IMR-90 (cell line): ENCODE measurements at regions not wholly inside any gene's neighbourhood (a gene's known extent, or its start where the extent isn't known, plus 50 kb on each side); places are given as distances from the start of the nearest gene placed in this dataset.

Source experiments
- ATAC-seq: fragments of 200-7000 bp; cut with Tn5 transposase; 2 replicates; pipeline ENCODE4 v1.9.1; 2020; ENCODE audit warnings: low read depth, mild to moderate bottlenecking, moderate library complexity
- BruUV-seq: library from RNA; stranded (reverse); fragments of 400-500 nt; replicated peaks from 2 replicates; lab custom pipeline; 2021; lab: Mats Ljungman, UMichigan
- CTCF ChIA-PET: fragments of 300-600 bp; formaldehyde crosslinking; extraction: SDS; loops from one replicate; lab custom pipeline; 2021; ENCODE audit warnings: antibody characterized with exemption; lab: Yijun Ruan, JAX
- POLR2A ChIA-PET: fragments of 300-600 bp; sonication (Branson Sonifier 250); formaldehyde crosslinking; loops from one replicate; lab custom pipeline; 2022; ENCODE audit warnings: antibody characterized with exemption; ENCODE audit not compliant: unreplicated experiment; lab: Charles Lee
- DNase-seq: peaks from one replicate; pipeline ENCODE4 v3.0.0; 2013
- H2AFZ ChIP-seq: replicated peaks from 2 replicates; pipeline ENCODE3; 2013; ENCODE audit warnings: low read length, mild to moderate bottlenecking; ENCODE audit not compliant: poor library complexity
- H2AK5ac ChIP-seq: 2 replicates; pipeline ENCODE4 v1.6.1; 2013; ENCODE audit warnings: low read depth, low read length, inconsistent platforms
- H2AK9ac ChIP-seq: replicated peaks from 2 replicates; pipeline ENCODE3; 2013; ENCODE audit warnings: mild to moderate bottlenecking, low read depth, low read length, moderate library complexity; ENCODE audit not compliant: poor library complexity
- H2BK120ac ChIP-seq: 2 replicates; pipeline ENCODE4 v1.6.1; 2013; ENCODE audit warnings: low read depth, low read length, inconsistent platforms
- H2BK15ac ChIP-seq: 3 replicates; pipeline ENCODE4 v1.6.1; 2013; ENCODE audit warnings: low read depth, low read length, inconsistent platforms
- H2BK20ac ChIP-seq: 2 replicates; pipeline ENCODE4 v1.6.1; 2013; ENCODE audit warnings: low read depth, mild to moderate bottlenecking, inconsistent platforms, low read length, moderate library complexity
- H2BK5ac ChIP-seq: 2 replicates; pipeline ENCODE4 v1.6.1; 2013; ENCODE audit warnings: mild to moderate bottlenecking, low read depth, low read length, inconsistent platforms; ENCODE audit not compliant: poor library complexity, severe bottlenecking
- H3K14ac ChIP-seq: replicated peaks from 2 replicates; pipeline ENCODE4 v1.6.1; 2013; ENCODE audit warnings: low read depth, low read length, inconsistent platforms
- H3K18ac ChIP-seq: 2 replicates; pipeline ENCODE4 v1.6.1; 2013; ENCODE audit warnings: low read depth, low read length, control low read depth
- H3K23ac ChIP-seq: 2 replicates; pipeline ENCODE4 v1.6.1; 2013; ENCODE audit warnings: low read depth, low read length, inconsistent platforms
- H3K27ac ChIP-seq: 2 replicates; pipeline ENCODE4 v1.5.1; 2013; ENCODE audit warnings: mild to moderate bottlenecking, control low read depth, low read length; ENCODE audit not compliant: insufficient read depth
- H3K27me3 ChIP-seq: 2 replicates; pipeline ENCODE4 v1.6.1; 2013; ENCODE audit warnings: low read length; ENCODE audit not compliant: control insufficient read depth, insufficient read depth
- H3K36me3 ChIP-seq: 2 replicates; pipeline ENCODE4 v1.6.1; 2013; ENCODE audit warnings: low read length, mixed read lengths; ENCODE audit not compliant: control insufficient read depth, insufficient read depth
- H3K4ac ChIP-seq: 2 replicates; pipeline ENCODE4 v1.6.1; 2013; ENCODE audit warnings: low read depth, low read length, inconsistent platforms
- H3K4me1 ChIP-seq: 2 replicates; pipeline ENCODE4 v1.6.1; 2013; ENCODE audit warnings: low read length, mixed read lengths; ENCODE audit not compliant: control insufficient read depth, insufficient read depth
- H3K4me2 ChIP-seq: 2 replicates; pipeline ENCODE4 v1.6.1; 2013; ENCODE audit warnings: low read depth, mild to moderate bottlenecking, control low read depth, low read length, moderate library complexity
- H3K4me3 ChIP-seq: 2 replicates; pipeline ENCODE4 v1.5.1; 2013; ENCODE audit warnings: low read depth, mild to moderate bottlenecking, control low read depth, low read length, moderate library complexity; ENCODE audit not compliant: insufficient read depth
- H3K56ac ChIP-seq: 2 replicates; pipeline ENCODE4 v1.6.1; 2013; ENCODE audit warnings: low read length, inconsistent platforms; ENCODE audit not compliant: insufficient read depth; ENCODE audit errors: extremely low read depth
- H3K79me1 ChIP-seq, 2 experiments: 2 replicates each; pipeline ENCODE4 v1.6.1; 2013; ENCODE audit warnings: low read length in 2 of 2, inconsistent platforms in 1 of 2, low read depth in 1 of 2
- H3K9ac ChIP-seq: 2 replicates; pipeline ENCODE4 v1.6.1; 2013; ENCODE audit warnings: low read depth, low read length, control low read depth
- H3K9me1 ChIP-seq: 2 replicates; pipeline ENCODE4 v1.6.1; 2013; ENCODE audit warnings: low read length, inconsistent platforms; ENCODE audit not compliant: insufficient read depth
- H3K9me3 ChIP-seq: 2 replicates; pipeline ENCODE4 v1.6.1; 2013; ENCODE audit warnings: low read length; ENCODE audit not compliant: control insufficient read depth, insufficient read depth
- H4K20me1 ChIP-seq: 2 replicates; pipeline ENCODE4 v1.6.1; 2013; ENCODE audit warnings: low read length, inconsistent platforms; ENCODE audit not compliant: insufficient read depth
- H4K5ac ChIP-seq: 2 replicates; pipeline ENCODE4 v1.6.1; 2013; ENCODE audit warnings: mild to moderate bottlenecking, low read depth, low read length, control low read depth
- H4K8ac ChIP-seq, 2 experiments: 2 replicates each; pipeline ENCODE4 v1.6.1; 2013; ENCODE audit warnings: low read depth in 2 of 2, low read length in 2 of 2, control low read depth in 1 of 2, inconsistent platforms in 1 of 2
- H4K91ac ChIP-seq: 2 replicates; pipeline ENCODE4 v1.6.1; 2013; ENCODE audit warnings: low read depth, low read length, inconsistent platforms; ENCODE audit not compliant: insufficient read depth
- CEBPB ChIP-seq: IDR thresholded peaks from 2 replicates; pipeline ENCODE4 v1.6.1; 2012; ENCODE audit warnings: low read depth, low read length, improper control_type of control experiment
- WGBS, 2 experiments: methylation state at CpG; one replicate each; pipeline versions ENCODE4 v1.1.5 to v1.1.7; 2013; ENCODE audit warnings: missing lambda C conversion rate in 2 of 2; ENCODE audit not compliant: insufficient read length in 1 of 2; ENCODE audit errors: extremely low coverage in 2 of 2; 5-methylcytosine and 5-hydroxymethylcytosine counted together
- dilution Hi-C: fragments of 300-500 bp; cut with HindIII; formaldehyde crosslinking; loops from one replicate; pipeline ENCODE4 v1.14.3; 2018; ENCODE audit warnings: low sequenced_read_pairs; ENCODE audit not compliant: unreplicated experiment
- in situ Hi-C: fragments of 300-500 bp; cut with MboI; formaldehyde crosslinking; loops from 3 replicates; pipeline ENCODE4 v1.14.3; 2019; ENCODE audit warnings: low sequenced_read_pairs, inconsistent platforms, mixed read lengths
- intact Hi-C: fragments of 100-400 bp; cut with micrococcal nuclease; formaldehyde crosslinking; loops from 2 replicates; pipeline ENCODE4 v1.10.0; 2022
- TF ChIP-seq, protein P1 (sequence below): fragments of 150-350 bp; IDR thresholded peaks from 2 replicates; pipeline ENCODE4 v1.6.1; 2016; ENCODE audit warnings: low read depth, mild to moderate bottlenecking, low read length, moderate library complexity, borderline replicate concordance

GRCh38 chr4:125991398-125991797 lies 676.6 kb downstream of the FAT4 start:
- TF ChIP-seq, protein P1, sequence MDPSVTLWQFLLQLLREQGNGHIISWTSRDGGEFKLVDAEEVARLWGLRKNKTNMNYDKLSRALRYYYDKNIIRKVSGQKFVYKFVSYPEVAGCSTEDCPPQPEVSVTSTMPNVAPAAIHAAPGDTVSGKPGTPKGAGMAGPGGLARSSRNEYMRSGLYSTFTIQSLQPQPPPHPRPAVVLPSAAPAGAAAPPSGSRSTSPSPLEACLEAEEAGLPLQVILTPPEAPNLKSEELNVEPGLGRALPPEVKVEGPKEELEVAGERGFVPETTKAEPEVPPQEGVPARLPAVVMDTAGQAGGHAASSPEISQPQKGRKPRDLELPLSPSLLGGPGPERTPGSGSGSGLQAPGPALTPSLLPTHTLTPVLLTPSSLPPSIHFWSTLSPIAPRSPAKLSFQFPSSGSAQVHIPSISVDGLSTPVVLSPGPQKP, result no peak
- no peak for TF ChIP-seq CEBPB
- Histone ChIP-seq H4K20me1 (no peaks in the 10 kb centered on the region), H2BK20ac (no peak overlapping the region), H3K9ac (no peak overlapping the region), H2AFZ (no peak overlapping the region), H3K14ac (no peak overlapping the region), H2AK5ac (no peak overlapping the region), H3K9me3 (no peaks in the 10 kb centered on the region), H2BK120ac (no peak overlapping the region), H3K56ac (no peak overlapping the region), H3K4me1 (no peaks in the 10 kb centered on the region), H3K9me1 (no peaks in the 10 kb centered on the region), H3K27ac (no peak overlapping the region), H3K4ac (no peak overlapping the region), H3K23ac (no peak overlapping the region), H4K8ac (no peak overlapping the region), H2AK9ac (no peak overlapping the region), H3K79me1 (no peaks in the 10 kb centered on the region), H3K4me3 (no peak overlapping the region), H3K36me3 (no peaks in the 10 kb centered on the region), H2BK5ac (no peak overlapping the region), H4K5ac (no peak overlapping the region), H2BK15ac (no peak overlapping the region), H3K27me3 (no peaks in the 10 kb centered on the region), H4K91ac (no peak overlapping the region), H3K4me2 (no peak overlapping the region), H3K18ac (no peak overlapping the region)
- no TSS peak for BruUV-seq
- dilution Hi-C loops, result no loop called here
- DNase-seq, result peak; percentile 26
- ChIA-PET CTCF (no interaction called here), POLR2A (no interaction called here)
- no peak for ATAC-seq
- intact Hi-C loops, result no loop called here
- WGBS, 2 experiments, result no CpG with 5 or more reads among the region's 2 CpGs
- in situ Hi-C loops, result no loop called here
